SK-N-SH treated with all-trans-retinoic acid at 6 μM for 48 hours (cell line): ENCODE measurements at regions not wholly inside any gene's neighbourhood (a gene's known extent, or its start where the extent isn't known, plus 50 kb on each side); places are given as distances from the start of the nearest gene placed in this dataset.

Experiments
- ATAC-seq: fragments of 200-7000 bp; cut with Tn5 transposase; 3 replicates; pipeline ENCODE4 v1.9.1; 2020; ENCODE audit warnings: mild to moderate bottlenecking, moderate library complexity
- ARNTL ChIP-seq: fragments of 450-650 bp; formaldehyde crosslinking; IDR thresholded peaks from 2 replicates; pipeline ENCODE4 v1.5.0; 2020; ENCODE audit warnings: low read depth, mild to moderate bottlenecking, moderate library complexity, borderline replicate concordance
- BACH2 ChIP-seq: fragments of 250-450 bp; sonication (Bioruptor Pico); IDR thresholded peaks from 2 replicates; pipeline ENCODE4 v1.9.0; 2021; ENCODE audit warnings: mild to moderate bottlenecking, borderline replicate concordance
- CSDC2 ChIP-seq: fragments of 250-450 bp; sonication (Bioruptor Pico); IDR thresholded peaks from 2 replicates; pipeline ENCODE4 v1.5.0; 2020; ENCODE audit warnings: mild to moderate bottlenecking, moderate library complexity
- CSRNP3 ChIP-seq: fragments of 250-450 bp; sonication (Bioruptor Pico); IDR thresholded peaks from 2 replicates; pipeline ENCODE4 v1.5.1; 2021; ENCODE audit warnings: mild to moderate bottlenecking, moderate library complexity
- ESRRG ChIP-seq: fragments of 250-450 bp; sonication (Bioruptor Pico); IDR thresholded peaks from 2 replicates; pipeline ENCODE4 v1.6.1; 2021; ENCODE audit warnings: mild to moderate bottlenecking
- GLIS3 ChIP-seq: fragments of 250-450 bp; sonication (Bioruptor Pico); IDR thresholded peaks from 2 replicates; pipeline ENCODE4 v1.5.0; 2020; ENCODE audit warnings: mild to moderate bottlenecking, moderate library complexity
- ISL1 ChIP-seq: fragments of 250-450 bp; sonication (Bioruptor Pico); IDR thresholded peaks from 2 replicates; pipeline ENCODE4 v2.1.2; 2022; ENCODE audit warnings: mild to moderate bottlenecking, moderate library complexity
- OSR1 ChIP-seq: fragments of 250-450 bp; sonication (Bioruptor Pico); IDR thresholded peaks from 2 replicates; pipeline ENCODE4 v1.8.0; 2022; ENCODE audit warnings: moderate library complexity, mild to moderate bottlenecking, inconsistent platforms
- PATZ1 ChIP-seq: fragments of 250-450 bp; sonication (Bioruptor Pico); IDR thresholded peaks from 2 replicates; pipeline ENCODE4 v1.8.0; 2020; ENCODE audit warnings: mild to moderate bottlenecking, moderate library complexity, borderline replicate concordance
- POU6F1 ChIP-seq: fragments of 250-450 bp; sonication (Bioruptor Pico); IDR thresholded peaks from 2 replicates; pipeline ENCODE4 v1.8.0; 2021; ENCODE audit warnings: low read depth, mild to moderate bottlenecking, moderate library complexity, borderline replicate concordance
- PPARA ChIP-seq: fragments of 250-450 bp; sonication (Bioruptor Pico); IDR thresholded peaks from 2 replicates; pipeline ENCODE4 v1.5.0; 2020; ENCODE audit warnings: mild to moderate bottlenecking, borderline replicate concordance
- RARB ChIP-seq: fragments of 250-450 bp; sonication (Bioruptor Pico); IDR thresholded peaks from 2 replicates; pipeline ENCODE4 v1.8.0; 2021; ENCODE audit warnings: mild to moderate bottlenecking, moderate library complexity
- SNAI2 ChIP-seq: fragments of 250-450 bp; sonication (Bioruptor Pico); IDR thresholded peaks from 2 replicates; pipeline ENCODE4 v1.5.0; 2020; ENCODE audit warnings: mild to moderate bottlenecking, moderate library complexity
- TCF4 ChIP-seq: fragments of 250-450 bp; sonication (Bioruptor Pico); IDR thresholded peaks from 2 replicates; pipeline ENCODE4 v1.8.0; 2021; ENCODE audit warnings: mild to moderate bottlenecking, moderate library complexity, borderline replicate concordance
- TOX ChIP-seq: fragments of 250-450 bp; sonication (Bioruptor Pico); IDR thresholded peaks from 2 replicates; pipeline ENCODE4 v1.8.0; 2021; ENCODE audit warnings: mild to moderate bottlenecking, moderate library complexity, borderline replicate concordance
- TSHZ2 ChIP-seq: fragments of 250-450 bp; sonication (Bioruptor Pico); IDR thresholded peaks from 2 replicates; pipeline ENCODE4 v1.5.0; 2020; ENCODE audit warnings: mild to moderate bottlenecking, moderate library complexity
- ZC3H10 ChIP-seq: fragments of 250-450 bp; sonication (Bioruptor Pico); IDR thresholded peaks from 2 replicates; pipeline ENCODE4 v1.5.1; 2021; ENCODE audit warnings: mild to moderate bottlenecking, moderate library complexity
- ZFP30 ChIP-seq: fragments of 450-650 bp; formaldehyde crosslinking; IDR thresholded peaks from 2 replicates; pipeline ENCODE4 v1.5.0; 2022; ENCODE audit warnings: mild to moderate bottlenecking, moderate library complexity
- ZNF565 ChIP-seq: fragments of 450-650 bp; formaldehyde crosslinking; conservative IDR thresholded peaks from 2 replicates; pipeline ENCODE4 v1.5.0; 2020; ENCODE audit warnings: low read depth, mild to moderate bottlenecking, moderate library complexity
- ZNF70 ChIP-seq: fragments of 450-650 bp; formaldehyde crosslinking; IDR thresholded peaks from 2 replicates; pipeline ENCODE4 v1.5.0; 2020; ENCODE audit warnings: mild to moderate bottlenecking, moderate library complexity
- ZNF8 ChIP-seq: fragments of 450-650 bp; formaldehyde crosslinking; IDR thresholded peaks from 2 replicates; pipeline ENCODE4 v1.5.0; 2020; ENCODE audit warnings: mild to moderate bottlenecking, moderate library complexity

- ATAC-seq = no peak
- TF ChIP-seq CSRNP3 (CRISPR knock-in tag) (no peak), TOX (CRISPR knock-in tag) (no peak)
Observed at GRCh38 chr13:106331116-106331515, 204.3 kb downstream of the EFNB2 start.

- no peak for TF ChIP-seq ZC3H10 (CRISPR knock-in tag)
- no peak for TF ChIP-seq CSDC2 (CRISPR knock-in tag)
Observed at GRCh38 chr13:106329941-106330340, 205.5 kb downstream of the EFNB2 start.

GRCh38 chr13:106326751-106327150 lies 208.7 kb downstream of the EFNB2 start:
- TF ChIP-seq ZC3H10 (CRISPR knock-in tag) (no peak), ISL1 (no peak), OSR1 (no peak), TSHZ2 (CRISPR knock-in tag) (no peak), ARNTL (CRISPR knock-in tag) (no peak), RARB (no peak), ZNF70 (CRISPR knock-in tag) (no peak)
- TF ChIP-seq, all 23 proteins: peak for 0
- no peak for ATAC-seq

More at GRCh38 chr13:106329941-106330340, 205.5 kb downstream of the EFNB2 start:
- ATAC-seq = no peak

- no peak for ATAC-seq
- no peak for TF ChIP-seq TOX (CRISPR knock-in tag)
- TF ChIP-seq POU6F1 = no peak
- no peak for TF ChIP-seq ZFP30
- no peak for TF ChIP-seq BACH2 (CRISPR knock-in tag)
- no peak for TF ChIP-seq ISL1
- no peak for TF ChIP-seq SNAI2 (CRISPR knock-in tag)
- no peak for TF ChIP-seq ZNF565 (CRISPR knock-in tag)
- no peak for TF ChIP-seq ZNF70 (CRISPR knock-in tag)
- TF ChIP-seq PATZ1 (CRISPR knock-in tag) = no peak
- TF ChIP-seq ZNF8 (CRISPR knock-in tag) = no peak
- no peak for TF ChIP-seq ARNTL (CRISPR knock-in tag)
- no peak for TF ChIP-seq TCF4
Observed at GRCh38 chr13:106324444-106324843, 211.0 kb downstream of the EFNB2 start.

- TF ChIP-seq ESRRG (CRISPR knock-in tag) (no peak), TOX (CRISPR knock-in tag) (no peak), PATZ1 (CRISPR knock-in tag) (no peak), PPARA (CRISPR knock-in tag) (no peak), ZNF565 (CRISPR knock-in tag) (no peak), ARNTL (CRISPR knock-in tag) (no peak), ZNF70 (CRISPR knock-in tag) (no peak), TCF4 (no peak), RARB (no peak), GLIS3 (no peak), SNAI2 (CRISPR knock-in tag) (no peak)
- ATAC-seq = no peak
Observed at GRCh38 chr13:106322628-106323027, 212.8 kb downstream of the EFNB2 start.
